MM.1S (cell line): ENCODE measurements at regions not wholly inside any gene's neighbourhood (a gene's known extent, or its start where the extent isn't known, plus 50 kb on each side); places are given as distances from the start of the nearest gene placed in this dataset.

Experiments used
- DNase-seq: peaks from one replicate; pipeline ENCODE4 v3.0.0-alpha.2; 2015
- H2AFZ ChIP-seq: fragments of 300-600 bp; sonication (generic); 2 replicates; pipeline ENCODE4 v1.6.0; 2016; ENCODE audit warnings: antibody characterized with exemption, low read length
- H3F3A ChIP-seq: fragments of 300-600 bp; sonication (generic); 2 replicates; pipeline ENCODE4 v1.6.1; 2016; ENCODE audit warnings: mild to moderate bottlenecking, antibody characterized with exemption, low read length, moderate library complexity, mixed read lengths; ENCODE audit not compliant: insufficient read depth
- H3K27ac ChIP-seq: fragments of 300-600 bp; sonication (generic); 2 replicates; pipeline ENCODE4 v1.5.1; 2016; ENCODE audit warnings: mild to moderate bottlenecking, low read length
- H3K27me3 ChIP-seq: fragments of 300-600 bp; sonication (generic); replicated peaks from 2 replicates; pipeline ENCODE4 v1.6.0; 2016; ENCODE audit warnings: low read length; ENCODE audit not compliant: insufficient read depth
- H3K36me3 ChIP-seq: fragments of 300-600 bp; sonication (generic); replicated peaks from 2 replicates; pipeline ENCODE4 v1.6.1; 2016; ENCODE audit warnings: mild to moderate bottlenecking, low read length, mixed read lengths; ENCODE audit not compliant: insufficient read depth
- H3K4me1 ChIP-seq: fragments of 300-600 bp; sonication (generic); 2 replicates; pipeline ENCODE4 v1.6.1; 2016; ENCODE audit warnings: low read length, mixed read lengths
- H3K4me2 ChIP-seq: fragments of 300-600 bp; sonication (generic); 2 replicates; pipeline ENCODE4 v1.6.0; 2016; ENCODE audit warnings: low read depth, low read length
- H3K4me3 ChIP-seq: fragments of 300-600 bp; sonication (generic); 2 replicates; pipeline ENCODE4 v1.5.1; 2016; ENCODE audit warnings: low read length, mixed read lengths
- H3K79me2 ChIP-seq: fragments of 300-600 bp; sonication (generic); 2 replicates; pipeline ENCODE4 v1.6.1; 2016; ENCODE audit warnings: mixed run types, low read length, mixed read lengths
- H3K9ac ChIP-seq: fragments of 300-600 bp; sonication (generic); 2 replicates; pipeline ENCODE4 v1.6.1; 2016; ENCODE audit warnings: low read length, mixed read lengths
- H3K9me2 ChIP-seq: fragments of 300-600 bp; sonication (generic); replicated peaks from 2 replicates; pipeline ENCODE4 v1.6.1; 2016; ENCODE audit warnings: mild to moderate bottlenecking, low read length, mixed read lengths; ENCODE audit not compliant: insufficient read depth
- H3K9me3 ChIP-seq: fragments of 300-600 bp; sonication (generic); replicated peaks from 2 replicates; pipeline ENCODE4 v1.6.1; 2016; ENCODE audit warnings: mild to moderate bottlenecking, low read length, mixed read lengths; ENCODE audit not compliant: insufficient read depth
- H4K20me1 ChIP-seq: fragments of 300-600 bp; sonication (generic); 2 replicates; pipeline ENCODE4 v1.6.1; 2016; ENCODE audit warnings: mild to moderate bottlenecking, low read length, moderate library complexity, mixed read lengths; ENCODE audit not compliant: insufficient read depth
- CTCF ChIP-seq: fragments of 300-600 bp; sonication (generic); IDR thresholded peaks from 2 replicates; pipeline ENCODE4 v1.5.1; 2016; ENCODE audit warnings: antibody characterized with exemption, low read length, mixed read lengths
- EZH2 ChIP-seq: fragments of 300-600 bp; sonication (generic); optimal IDR thresholded peaks from 2 replicates; pipeline ENCODE3; 2017; ENCODE audit warnings: low read depth, mild to moderate bottlenecking, antibody characterized with exemption, low read length, mixed read lengths
- EZH2phosphoT487 ChIP-seq: fragments of 300-600 bp; sonication (generic); IDR thresholded peaks from 2 replicates; pipeline ENCODE4 v1.6.1; 2018; ENCODE audit warnings: antibody characterized with exemption, low read length

- no peaks in the 10 kb centered on the region for H3K9me3 ChIP-seq
- no peaks in the 10 kb centered on the region for H3K79me2 ChIP-seq
- no peak overlapping the region for H2AFZ ChIP-seq
- no peaks in the 10 kb centered on the region for H4K20me1 ChIP-seq
- H3K4me1 ChIP-seq = no peaks in the 10 kb centered on the region
- H3K4me2 ChIP-seq = no peak overlapping the region
- H3K9me2 ChIP-seq = no peaks in the 10 kb centered on the region
- no peaks in the 10 kb centered on the region for H3F3A ChIP-seq
- DNase-seq = no peak
- H3K9ac ChIP-seq = no peak overlapping the region
- no peaks in the 10 kb centered on the region for H3K36me3 ChIP-seq
- H3K4me3 ChIP-seq = no peak overlapping the region
- no peak overlapping the region for H3K27ac ChIP-seq
- H3K27me3 ChIP-seq = no peaks in the 10 kb centered on the region
- TF ChIP-seq EZH2phosphoT487 = no peak
- no peak for TF ChIP-seq EZH2
- no peak for TF ChIP-seq CTCF
Measured at GRCh38 chrX:45907786-45908185, 637.4 kb downstream of the ZNF674 start.

- Histone ChIP-seq H3K4me1 (no peaks in the 10 kb centered on the region), H2AFZ (no peak overlapping the region), H3K9me3 (no peaks in the 10 kb centered on the region), H3K36me3 (no peaks in the 10 kb centered on the region), H4K20me1 (no peaks in the 10 kb centered on the region), H3K9ac (no peak overlapping the region), H3K79me2 (no peaks in the 10 kb centered on the region), H3F3A (no peaks in the 10 kb centered on the region), H3K27ac (no peak overlapping the region), H3K9me2 (no peaks in the 10 kb centered on the region), H3K27me3 (no peaks in the 10 kb centered on the region), H3K4me3 (no peak overlapping the region), H3K4me2 (no peak overlapping the region)
- no peak for DNase-seq
- no peak for TF ChIP-seq CTCF
- TF ChIP-seq EZH2phosphoT487 = no peak
- TF ChIP-seq EZH2 = no peak
Measured at GRCh38 chrX:45903781-45904201, 641.4 kb downstream of the ZNF674 start.

GRCh38 chrX:45900766-45901615, 644.2 kb downstream of the ZNF674 start:
- Histone ChIP-seq H3K36me3 (no peaks in the 10 kb centered on the region), H3K27ac (no peak overlapping the region), H3K9ac (no peak overlapping the region), H2AFZ (no peak overlapping the region), H3K79me2 (no peaks in the 10 kb centered on the region), H3K4me1 (no peaks in the 10 kb centered on the region), H3K4me2 (no peak overlapping the region), H4K20me1 (no peaks in the 10 kb centered on the region), H3K4me3 (no peak overlapping the region), H3F3A (no peaks in the 10 kb centered on the region), H3K9me2 (no peaks in the 10 kb centered on the region), H3K9me3 (no peaks in the 10 kb centered on the region), H3K27me3 (no peaks in the 10 kb centered on the region)
- TF ChIP-seq EZH2phosphoT487 = no peak
- no peak for TF ChIP-seq CTCF
- TF ChIP-seq EZH2 = no peak
- DNase-seq = no peak
